ENCODE measurements at regions not wholly inside any gene's neighbourhood (a gene's known extent, or its start where the extent isn't known, plus 50 kb on each side); places are given as distances from the start of the nearest gene placed in this dataset.

DNA sequence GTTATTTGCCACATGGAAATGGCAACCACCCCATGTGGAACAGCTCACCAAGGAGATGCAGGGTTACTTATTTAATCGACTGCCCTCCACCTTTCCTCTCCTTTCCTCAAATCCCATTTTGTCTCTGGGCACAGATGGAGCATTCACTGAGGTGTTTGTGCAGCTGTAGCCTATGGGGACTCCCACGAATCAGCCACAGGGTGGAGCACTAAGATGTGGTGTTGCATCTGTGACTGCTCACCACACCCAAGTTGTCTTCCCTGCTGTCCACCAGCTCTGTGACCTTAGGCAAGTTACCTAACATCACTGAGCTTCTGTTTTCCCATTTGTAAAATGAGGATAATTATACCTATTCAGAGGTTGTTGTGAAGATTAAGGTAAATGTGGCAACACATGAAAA is 252.4 kb upstream of the CPEB2 start:
- Histone ChIP-seq H3K9me3 (ENCODE audit: control insufficient read depth, low read length) (peaks cover 16% of the 10 kb centered on the region), H3K9ac (ENCODE audit: low read length) (no peak overlapping the region), H3K4me1 (ENCODE audit: control insufficient read depth, insufficient read depth, low read length) (peaks cover 9% of the 10 kb centered on the region), H3K36me3 (ENCODE audit: control insufficient read depth, insufficient read depth, low read length, severe bottlenecking) (no peaks in the 10 kb centered on the region), H3K4me3 (ENCODE audit: low read length) (no peak overlapping the region), H3K27me3 (replicated peaks; ENCODE audit: control insufficient read depth, insufficient read depth, low read length) (no peaks in the 10 kb centered on the region)
- peak; percentile 29 for DNase-seq (ENCODE audit: low read depth)

DNA sequence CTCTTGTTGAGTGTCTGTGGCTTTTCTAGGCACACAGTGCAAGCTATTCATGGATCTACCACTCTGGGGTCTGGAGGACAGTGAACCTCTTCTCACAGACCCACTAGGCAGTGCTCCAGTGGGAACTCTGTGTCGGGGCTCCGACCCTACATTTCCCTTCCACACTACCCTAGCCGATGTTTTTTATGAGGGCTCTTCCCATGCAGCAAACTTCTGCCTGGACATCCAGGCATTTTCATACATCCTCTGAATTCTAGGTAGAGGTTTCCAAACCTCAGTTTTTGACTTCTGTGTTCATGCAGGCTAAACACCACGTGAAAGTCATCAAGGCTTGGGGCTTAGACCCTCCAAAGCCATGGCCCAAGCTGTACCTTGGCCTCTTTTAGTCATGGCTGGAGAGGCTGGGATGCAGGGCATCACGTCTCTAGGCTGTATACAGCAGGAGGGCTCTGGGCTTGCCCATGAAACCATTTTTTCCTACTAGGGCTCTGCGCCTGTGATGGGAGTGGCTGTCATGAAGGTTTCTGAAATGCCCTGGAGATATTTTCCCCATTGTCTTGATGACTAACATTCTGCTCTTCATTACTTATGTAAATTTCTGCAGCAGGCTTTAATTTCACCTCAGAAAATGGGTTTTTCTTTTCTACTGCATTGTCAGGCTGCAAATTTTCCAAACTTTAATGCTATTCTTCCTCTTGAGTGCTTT is 249.8 kb upstream of the CPEB2 start:
- no peak overlapping the region for H3K9ac ChIP-seq (ENCODE audit: low read length)
- H3K36me3 ChIP-seq (ENCODE audit: control insufficient read depth, insufficient read depth, low read length, severe bottlenecking), result no peaks in the 10 kb centered on the region
- peaks cover 16% of the 10 kb centered on the region for H3K9me3 ChIP-seq (ENCODE audit: control insufficient read depth, low read length)
- H3K4me1 ChIP-seq (ENCODE audit: control insufficient read depth, insufficient read depth, low read length), result peaks cover 9% of the 10 kb centered on the region
- H3K4me3 ChIP-seq (ENCODE audit: low read length), result no peak overlapping the region
- DNase-seq (ENCODE audit: low read depth), result no peak
- H3K27me3 ChIP-seq (replicated peaks; ENCODE audit: control insufficient read depth, insufficient read depth, low read length), result no peaks in the 10 kb centered on the region

DNA sequence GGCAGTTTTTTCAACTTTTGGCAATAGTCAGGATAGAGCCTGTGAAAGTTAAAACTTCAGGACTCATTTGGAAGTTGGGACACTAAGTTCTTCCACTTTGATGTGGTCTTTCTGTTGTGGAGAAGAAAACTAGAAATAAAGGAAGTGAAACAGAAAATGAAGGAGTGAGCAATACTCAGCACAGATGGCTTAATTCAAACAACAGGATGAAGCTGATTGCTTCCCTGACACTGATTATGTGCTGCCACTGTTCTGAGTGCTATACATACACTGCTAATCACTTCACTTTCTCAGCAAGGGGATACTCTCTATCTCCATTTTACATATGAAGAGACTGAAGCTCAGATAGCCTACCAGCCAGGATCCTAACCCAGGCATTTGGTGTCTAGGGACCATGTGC is 235.1 kb upstream of the CPEB2 start:
- Histone ChIP-seq H3K9me3 (ENCODE audit: control insufficient read depth, low read length) (no peaks in the 10 kb centered on the region), H3K9ac (ENCODE audit: low read length) (no peak overlapping the region), H3K27me3 (replicated peaks; ENCODE audit: control insufficient read depth, insufficient read depth, low read length) (no peaks in the 10 kb centered on the region), H3K4me3 (ENCODE audit: low read length) (no peak overlapping the region), H3K4me1 (ENCODE audit: control insufficient read depth, insufficient read depth, low read length) (peaks cover 25% of the 10 kb centered on the region), H3K36me3 (ENCODE audit: control insufficient read depth, insufficient read depth, low read length, severe bottlenecking) (no peaks in the 10 kb centered on the region)
- no peak for DNase-seq (ENCODE audit: low read depth)

DNA sequence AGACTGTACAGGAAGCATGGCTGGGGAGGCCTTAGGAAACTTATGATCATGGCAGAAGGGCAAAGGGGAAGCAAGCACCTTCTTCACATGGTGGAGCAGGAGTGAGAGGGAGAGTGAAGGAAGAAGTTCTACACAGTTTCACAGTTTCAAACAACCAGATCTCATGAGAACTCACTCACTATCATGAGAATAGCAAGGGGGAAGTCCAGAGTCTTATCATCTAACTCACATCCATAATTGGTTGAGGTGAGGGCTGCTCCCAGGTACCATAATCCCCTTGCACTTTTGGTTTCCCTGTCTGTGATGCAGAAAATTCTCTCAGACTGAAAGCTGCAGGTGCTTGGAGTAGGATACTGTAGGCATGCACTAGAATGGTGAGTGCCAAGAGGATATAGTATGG is 233.8 kb upstream of the CPEB2 start:
- H3K36me3 ChIP-seq (ENCODE audit: control insufficient read depth, insufficient read depth, low read length, severe bottlenecking), result no peaks in the 10 kb centered on the region
- DNase-seq (ENCODE audit: low read depth), result no peak
- H3K4me3 ChIP-seq (ENCODE audit: low read length), result no peak overlapping the region
- peaks cover under 1% of the 10 kb centered on the region for H3K9me3 ChIP-seq (ENCODE audit: control insufficient read depth, low read length)
- no peak overlapping the region for H3K9ac ChIP-seq (ENCODE audit: low read length)
- no peaks in the 10 kb centered on the region for H3K27me3 ChIP-seq (replicated peaks; ENCODE audit: control insufficient read depth, insufficient read depth, low read length)
- H3K4me1 ChIP-seq (ENCODE audit: control insufficient read depth, insufficient read depth, low read length), result peaks cover 25% of the 10 kb centered on the region

DNA sequence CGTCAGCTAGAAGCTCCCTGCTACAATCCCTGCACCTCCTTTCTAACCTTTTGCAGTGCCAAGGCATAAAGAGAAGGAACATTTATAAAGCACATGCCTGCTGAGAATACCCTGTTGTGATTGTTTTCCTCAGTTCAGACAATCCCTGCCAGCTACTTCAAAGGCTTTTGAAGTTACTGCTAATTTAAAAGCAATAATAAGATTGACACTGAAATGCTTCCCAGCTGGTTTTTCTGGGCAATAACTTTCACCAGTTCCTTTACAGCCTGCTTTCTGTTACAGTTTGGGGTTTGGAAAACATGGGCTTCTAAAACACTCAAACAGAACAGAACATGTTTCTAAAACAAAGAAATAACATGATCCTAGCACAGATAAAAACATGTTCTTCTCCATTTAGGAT is 232.3 kb upstream of the CPEB2 start:
- Histone ChIP-seq H3K36me3 (ENCODE audit: control insufficient read depth, insufficient read depth, low read length, severe bottlenecking) (no peaks in the 10 kb centered on the region), H3K9me3 (ENCODE audit: control insufficient read depth, low read length) (peaks cover 5% of the 10 kb centered on the region), H3K4me1 (ENCODE audit: control insufficient read depth, insufficient read depth, low read length) (peaks cover 25% of the 10 kb centered on the region), H3K4me3 (ENCODE audit: low read length) (no peak overlapping the region), H3K9ac (ENCODE audit: low read length) (peak overlapping the region; percentile 38), H3K27me3 (replicated peaks; ENCODE audit: control insufficient read depth, insufficient read depth, low read length) (no peaks in the 10 kb centered on the region)
- DNase-seq (ENCODE audit: low read depth), result no peak

DNA sequence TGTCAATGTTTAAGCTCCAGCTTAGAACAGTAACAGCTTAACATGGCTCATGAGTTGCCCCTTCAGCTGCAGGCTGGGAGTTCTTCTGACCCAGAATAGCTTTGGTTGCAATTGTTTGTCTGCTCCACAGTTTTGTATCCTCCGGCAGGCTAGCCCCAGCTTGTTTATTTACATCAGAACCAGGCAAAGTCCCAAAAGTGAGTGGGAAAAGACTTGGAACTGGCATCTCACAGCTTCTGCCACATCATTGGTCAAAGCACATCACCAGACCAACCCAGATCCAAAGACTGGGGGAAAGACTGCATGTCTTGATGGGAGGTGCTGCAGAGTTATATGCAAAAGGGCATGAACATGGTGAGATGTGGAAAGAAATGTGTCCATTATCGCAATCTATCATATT is 231.2 kb upstream of the CPEB2 start:
- H3K9ac ChIP-seq (ENCODE audit: low read length), result peak overlapping the region; percentile 38
- DNase-seq (ENCODE audit: low read depth), result peak; percentile 24
- no peaks in the 10 kb centered on the region for H3K36me3 ChIP-seq (ENCODE audit: control insufficient read depth, insufficient read depth, low read length, severe bottlenecking)
- peaks cover 25% of the 10 kb centered on the region for H3K4me1 ChIP-seq (ENCODE audit: control insufficient read depth, insufficient read depth, low read length)
- peaks cover 5% of the 10 kb centered on the region for H3K9me3 ChIP-seq (ENCODE audit: control insufficient read depth, low read length)
- H3K4me3 ChIP-seq (ENCODE audit: low read length), result peak overlapping the region; percentile 10
- no peaks in the 10 kb centered on the region for H3K27me3 ChIP-seq (replicated peaks; ENCODE audit: control insufficient read depth, insufficient read depth, low read length)

DNA sequence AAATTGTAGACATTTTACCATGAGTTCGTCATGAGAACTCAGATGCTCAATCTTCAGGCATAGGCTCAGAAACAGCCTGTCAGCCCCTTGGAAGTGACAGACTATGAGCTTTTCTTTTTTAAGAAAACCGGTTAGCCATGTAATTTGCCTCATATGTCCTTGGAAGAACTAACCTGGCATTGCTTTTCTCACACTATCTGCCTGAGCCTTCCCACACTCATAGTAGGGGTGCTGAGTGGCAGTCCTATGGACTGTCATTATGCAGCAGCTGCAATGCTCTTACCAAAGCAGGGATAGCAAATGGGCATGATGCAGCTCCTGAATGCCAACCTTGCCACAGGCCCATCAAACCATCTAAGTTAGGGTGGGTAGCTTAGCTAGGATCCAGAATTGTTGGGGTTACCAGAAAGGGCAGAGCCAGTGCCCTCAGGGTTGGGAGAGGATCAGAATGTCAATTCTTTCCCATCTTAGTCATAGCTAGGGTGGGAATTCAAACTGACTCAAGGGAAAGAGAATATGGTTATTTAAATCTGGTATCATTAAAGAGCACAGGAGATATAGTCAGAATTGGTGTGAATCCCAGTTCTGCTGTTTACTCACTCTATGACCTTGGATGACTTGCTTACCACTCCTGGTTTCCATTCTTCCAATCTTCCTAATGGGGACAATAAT is 230.6 kb upstream of the CPEB2 start:
- Histone ChIP-seq H3K9me3 (ENCODE audit: control insufficient read depth, low read length) (peaks cover 5% of the 10 kb centered on the region), H3K27me3 (replicated peaks; ENCODE audit: control insufficient read depth, insufficient read depth, low read length) (no peaks in the 10 kb centered on the region), H3K36me3 (ENCODE audit: control insufficient read depth, insufficient read depth, low read length, severe bottlenecking) (no peaks in the 10 kb centered on the region)

DNA sequence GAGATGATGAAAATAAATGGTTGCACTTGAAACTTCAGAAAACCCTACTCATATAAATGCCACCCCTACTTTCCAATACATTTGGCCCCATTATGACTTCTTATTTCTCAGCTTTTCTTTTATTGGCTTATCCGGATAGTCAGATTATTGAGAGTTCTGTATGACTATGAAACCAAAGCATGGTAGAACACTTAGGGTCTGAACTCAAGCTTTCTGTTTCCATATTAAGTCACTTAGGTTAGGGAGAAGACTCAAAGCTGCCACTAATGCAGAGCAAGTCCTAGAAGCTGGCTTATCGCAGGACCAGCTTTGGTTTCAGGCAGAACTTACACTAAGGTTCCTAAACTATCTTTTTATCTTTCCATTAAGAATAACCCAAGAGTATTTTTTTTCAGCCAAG is 229.9 kb upstream of the CPEB2 start:
- no peak for DNase-seq (ENCODE audit: low read depth)
- Histone ChIP-seq H3K4me1 (ENCODE audit: control insufficient read depth, insufficient read depth, low read length) (peaks cover 25% of the 10 kb centered on the region), H3K4me3 (ENCODE audit: low read length) (no peak overlapping the region), H3K9me3 (ENCODE audit: control insufficient read depth, low read length) (peaks cover 5% of the 10 kb centered on the region), H3K27me3 (replicated peaks; ENCODE audit: control insufficient read depth, insufficient read depth, low read length) (no peaks in the 10 kb centered on the region), H3K36me3 (ENCODE audit: control insufficient read depth, insufficient read depth, low read length, severe bottlenecking) (no peaks in the 10 kb centered on the region), H3K9ac (ENCODE audit: low read length) (no peak overlapping the region)

More for the DNA sequence above, 230.6 kb upstream of the CPEB2 start:
- no peak for DNase-seq (ENCODE audit: low read depth)
- Histone ChIP-seq H3K4me1 (ENCODE audit: control insufficient read depth, insufficient read depth, low read length) (peaks cover 25% of the 10 kb centered on the region), H3K4me3 (ENCODE audit: low read length) (peak overlapping the region; percentile 8), H3K9ac (ENCODE audit: low read length) (peak overlapping the region; percentile 59)

DNA sequence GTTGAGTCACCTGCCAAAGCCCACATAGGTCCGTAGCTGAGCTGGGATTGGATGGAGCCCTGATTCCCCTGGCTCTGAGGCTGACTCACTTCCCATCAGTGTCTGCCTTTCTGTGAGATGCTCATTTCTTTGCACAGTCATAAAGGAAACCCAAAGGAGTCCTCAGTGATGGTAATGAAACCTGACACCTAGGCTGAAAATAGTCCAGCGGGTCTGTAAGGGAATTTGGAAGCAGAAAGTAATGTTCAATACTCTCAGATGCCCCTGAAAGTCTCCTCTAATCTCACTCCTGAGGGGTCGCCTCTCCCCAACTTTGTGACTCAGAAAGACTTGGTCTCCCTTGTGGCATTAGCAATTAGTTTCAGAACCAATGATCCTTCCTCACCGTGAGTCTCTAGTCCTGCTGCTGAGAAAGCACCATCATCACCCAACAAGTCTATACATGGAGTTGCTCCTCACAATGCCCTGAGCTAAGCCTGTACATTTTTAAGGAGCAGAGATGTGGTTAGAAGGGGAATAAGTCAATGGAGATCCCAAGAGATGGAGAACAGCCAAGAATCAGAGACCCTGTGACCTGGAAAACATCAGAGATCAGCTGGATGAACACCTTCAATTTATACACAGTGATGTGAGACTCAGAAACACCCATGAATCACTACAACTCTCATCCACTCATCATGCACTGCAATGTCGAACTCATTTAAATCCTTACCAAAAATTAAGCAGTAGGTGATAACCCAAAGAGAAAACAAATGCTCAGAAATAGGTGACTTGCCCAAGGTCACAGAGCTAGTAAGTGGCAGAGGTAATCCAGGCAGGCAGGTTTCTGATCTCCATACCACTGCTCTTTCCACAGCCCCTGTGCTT is 219.0 kb upstream of the CPEB2 start:
- H3K27me3 ChIP-seq (replicated peaks; ENCODE audit: control insufficient read depth, insufficient read depth, low read length), result no peaks in the 10 kb centered on the region
- H3K36me3 ChIP-seq (ENCODE audit: control insufficient read depth, insufficient read depth, low read length, severe bottlenecking), result no peaks in the 10 kb centered on the region
- no peak overlapping the region for H3K9ac ChIP-seq (ENCODE audit: low read length)
- no peaks in the 10 kb centered on the region for H3K9me3 ChIP-seq (ENCODE audit: control insufficient read depth, low read length)
- no peaks in the 10 kb centered on the region for H3K4me1 ChIP-seq (ENCODE audit: control insufficient read depth, insufficient read depth, low read length)
- no peak overlapping the region for H3K4me3 ChIP-seq (ENCODE audit: low read length)
- peak; percentile 3 for DNase-seq (ENCODE audit: low read depth)

DNA sequence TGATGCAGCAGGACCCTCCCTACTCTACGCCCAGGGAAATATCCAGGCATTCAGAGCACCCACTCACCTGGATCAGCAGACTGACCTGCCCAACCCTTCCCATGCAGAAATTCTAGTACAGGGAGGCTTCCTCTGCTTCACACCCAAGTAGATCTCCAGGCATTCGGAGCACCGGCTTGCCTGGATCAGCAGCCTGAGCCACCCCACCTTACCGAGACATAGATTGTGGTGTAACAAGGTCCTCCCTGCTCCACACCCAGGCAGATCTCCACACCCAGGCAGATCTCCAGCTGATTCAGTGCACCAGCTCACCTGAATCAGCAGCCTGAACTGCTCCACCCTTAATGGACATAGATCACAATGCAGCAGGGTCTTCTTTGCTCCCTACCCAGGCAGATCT is 215.1 kb upstream of the CPEB2 start:
- no peak for DNase-seq (ENCODE audit: low read depth)
- H3K4me1 ChIP-seq (ENCODE audit: control insufficient read depth, insufficient read depth, low read length), result no peaks in the 10 kb centered on the region
- no peaks in the 10 kb centered on the region for H3K36me3 ChIP-seq (ENCODE audit: control insufficient read depth, insufficient read depth, low read length, severe bottlenecking)
- no peak overlapping the region for H3K4me3 ChIP-seq (ENCODE audit: low read length)
- H3K9ac ChIP-seq (ENCODE audit: low read length), result no peak overlapping the region
- peaks cover 10% of the 10 kb centered on the region for H3K9me3 ChIP-seq (ENCODE audit: control insufficient read depth, low read length)
- no peaks in the 10 kb centered on the region for H3K27me3 ChIP-seq (replicated peaks; ENCODE audit: control insufficient read depth, insufficient read depth, low read length)

DNA sequence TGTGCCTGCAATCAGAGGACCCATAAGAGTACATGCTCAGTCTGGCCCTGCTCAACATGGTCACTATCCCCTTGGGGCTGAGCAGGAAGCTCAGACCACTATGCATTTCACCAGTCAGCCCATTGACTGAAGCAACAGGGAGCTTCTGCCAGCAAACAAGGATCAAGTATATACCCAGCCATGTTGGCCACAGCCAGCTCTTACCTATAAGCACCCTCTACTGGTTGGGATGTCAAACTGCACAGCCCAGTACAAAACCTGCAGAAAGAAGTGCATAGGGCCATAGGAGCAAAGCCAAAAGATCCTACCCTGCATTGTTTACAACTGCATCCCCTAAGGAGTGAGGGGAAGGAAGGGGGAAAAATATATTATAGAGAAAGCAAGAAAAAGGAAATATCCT is 214.4 kb upstream of the CPEB2 start:
- Histone ChIP-seq H3K9me3 (ENCODE audit: control insufficient read depth, low read length) (peaks cover 10% of the 10 kb centered on the region), H3K9ac (ENCODE audit: low read length) (no peak overlapping the region), H3K36me3 (ENCODE audit: control insufficient read depth, insufficient read depth, low read length, severe bottlenecking) (no peaks in the 10 kb centered on the region), H3K27me3 (replicated peaks; ENCODE audit: control insufficient read depth, insufficient read depth, low read length) (no peaks in the 10 kb centered on the region), H3K4me3 (ENCODE audit: low read length) (no peak overlapping the region), H3K4me1 (ENCODE audit: control insufficient read depth, insufficient read depth, low read length) (no peaks in the 10 kb centered on the region)
- no peak for DNase-seq (ENCODE audit: low read depth)
